ENCODE measurements at regions not wholly inside any gene's neighbourhood (a gene's known extent, or its start where the extent isn't known, plus 50 kb on each side); places are given as distances from the start of the nearest gene placed in this dataset.
"Not testable (repeated sequence)": the region's sequence is repeated elsewhere in the genome, so short reads cannot be mapped to it uniquely, and the experiment has no call there.

DNA sequence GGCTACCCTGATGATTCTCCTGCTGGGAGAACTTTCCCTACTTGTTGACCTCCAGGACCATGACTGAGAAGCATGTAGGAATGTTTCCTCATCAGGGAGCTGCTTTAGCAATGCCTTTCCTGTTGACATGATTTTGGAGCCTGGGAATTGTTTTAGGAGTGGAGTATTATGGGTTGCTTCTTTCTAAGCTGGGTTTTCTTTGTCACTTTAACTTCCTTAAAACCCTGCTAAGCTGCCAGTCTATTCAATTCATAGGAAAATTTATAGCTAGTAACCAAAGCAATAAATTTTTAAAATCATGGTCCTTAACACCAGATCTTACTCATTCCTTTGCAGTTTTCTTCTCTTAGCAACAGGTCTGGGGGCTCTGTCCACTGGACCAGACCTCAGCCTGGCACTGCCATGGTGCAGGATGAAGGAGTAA, 125.6 kb upstream of the TACR1 start:
- DNase-seq, result no peak

DNA sequence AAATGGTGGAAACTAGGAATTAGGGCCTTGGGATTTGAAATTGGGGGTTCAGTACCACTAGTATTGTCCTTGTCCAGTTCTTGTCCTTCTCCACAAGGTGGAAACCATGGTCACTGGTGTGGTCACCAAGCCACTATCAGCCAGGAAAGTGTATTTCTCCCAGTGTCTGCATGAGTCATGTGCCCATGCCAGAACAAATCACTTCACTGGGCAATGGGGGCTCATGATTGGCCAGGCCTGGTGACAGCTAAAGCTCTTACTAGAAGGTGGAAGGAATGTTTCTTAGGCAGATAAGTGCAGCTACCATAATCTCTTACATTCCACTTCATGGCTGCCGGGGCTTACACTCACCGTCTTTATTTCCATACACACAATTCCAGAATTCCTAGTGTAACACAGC, 124.8 kb upstream of the TACR1 start:
- DNase-seq, result no peak

DNA sequence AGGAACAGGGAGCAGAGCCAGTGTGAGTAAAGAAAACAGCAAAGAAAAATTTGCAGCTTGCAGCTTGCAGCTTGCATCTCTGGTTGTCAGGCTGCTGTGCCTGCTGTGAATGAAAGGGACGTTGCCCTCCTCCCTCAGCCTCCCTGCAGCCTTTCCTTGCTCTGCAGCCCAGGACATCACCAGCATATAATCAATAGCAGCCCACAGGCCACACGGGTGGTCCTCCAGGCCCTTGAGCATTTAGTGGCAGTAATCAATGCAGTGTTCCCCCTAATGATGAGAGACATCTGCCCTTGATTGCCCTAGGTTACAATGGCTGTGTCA, 122.2 kb upstream of the TACR1 start:
- DNase-seq, result no peak

DNA sequence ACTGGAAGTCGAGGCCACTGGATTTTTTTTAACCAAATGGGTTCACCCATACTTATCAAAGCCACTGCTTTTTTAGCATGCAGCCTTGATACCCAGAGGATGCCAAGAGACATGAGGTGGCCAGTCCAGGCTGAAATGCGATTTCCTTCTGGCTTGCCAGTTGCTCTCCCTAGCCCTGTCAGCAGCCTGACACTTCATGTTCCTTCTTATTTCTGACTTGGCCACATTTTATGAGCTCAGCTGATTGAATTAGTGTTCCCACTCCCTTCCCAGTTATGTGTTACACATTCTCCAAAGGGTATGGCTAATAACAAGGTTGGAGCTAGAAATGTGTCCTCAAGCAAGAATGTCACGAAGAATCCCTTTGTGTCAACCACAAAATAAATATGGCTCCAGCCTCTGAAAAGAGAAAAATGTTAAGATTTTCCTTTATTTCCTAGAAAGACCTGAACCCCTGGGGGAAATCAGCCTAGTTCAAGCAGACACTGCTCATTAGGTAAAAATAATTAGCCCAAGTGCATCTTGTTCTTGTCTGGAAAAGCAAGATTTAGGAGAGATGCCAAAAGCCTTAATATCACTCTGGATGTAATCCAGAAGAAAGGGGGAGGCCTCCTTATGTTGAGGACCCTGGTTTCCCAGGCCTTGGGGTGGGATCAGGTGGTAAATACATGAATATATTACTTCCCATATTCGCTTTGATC, 121.7 kb upstream of the TACR1 start:
- no peak for DNase-seq

DNA sequence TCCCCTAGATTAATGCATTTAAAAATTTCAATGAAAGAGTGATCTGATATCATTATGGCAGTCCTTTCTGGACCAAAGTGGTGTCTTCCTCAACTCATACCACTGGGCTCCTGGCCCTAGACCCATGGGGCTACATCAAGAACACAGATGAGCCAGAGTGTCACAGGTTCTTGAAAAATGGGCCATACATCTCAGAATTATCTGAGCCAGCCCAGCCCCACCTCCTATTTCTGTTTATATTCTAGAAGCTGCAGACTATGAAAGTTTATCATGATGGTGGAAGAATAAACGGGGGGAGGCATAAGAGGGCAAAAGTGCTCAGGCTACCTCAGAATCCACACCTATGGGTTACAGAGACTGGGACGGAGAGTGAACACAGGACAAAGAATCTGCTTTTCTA, 120.6 kb upstream of the TACR1 start:
- DNase-seq, result no peak

DNA sequence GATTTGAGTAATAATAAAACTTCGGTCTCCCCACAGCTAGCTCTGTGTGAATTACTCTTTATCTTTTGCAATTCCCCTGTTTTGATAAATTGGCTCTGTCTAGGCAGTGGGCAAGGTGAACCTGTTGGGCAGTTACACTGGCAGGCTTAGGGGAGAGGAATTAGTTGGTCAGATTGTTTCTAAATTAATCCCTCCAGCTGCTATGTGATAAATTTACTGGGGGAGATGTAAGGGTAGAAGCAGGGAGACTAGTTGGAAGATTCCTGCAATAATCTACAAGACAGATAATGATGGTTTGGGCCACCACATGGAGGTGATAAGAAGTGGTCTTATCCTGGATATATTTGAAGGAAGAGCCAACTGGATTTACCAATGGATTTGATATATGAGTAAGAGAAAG, 118.5 kb upstream of the TACR1 start:
- no peak for DNase-seq

DNA sequence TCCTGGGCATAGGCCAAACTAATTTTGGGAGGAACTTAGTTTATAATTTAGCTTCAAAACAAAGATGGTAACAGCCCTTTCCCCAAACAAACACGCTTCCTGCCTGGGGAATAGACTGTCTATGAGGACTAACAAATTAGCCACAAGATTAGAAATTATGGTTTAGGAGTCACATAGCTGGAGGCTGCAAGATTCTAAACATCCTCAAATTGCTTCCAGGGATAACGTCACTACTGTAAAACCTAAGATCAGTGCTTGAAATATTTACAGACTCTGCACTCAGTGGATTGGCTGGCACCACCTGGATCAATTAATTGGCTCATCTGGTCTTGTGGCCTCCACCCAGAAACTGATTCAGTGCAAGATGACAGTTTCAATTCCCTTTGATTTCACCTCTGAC, 118.0 kb upstream of the TACR1 start:
- DNase-seq, result no peak

DNA sequence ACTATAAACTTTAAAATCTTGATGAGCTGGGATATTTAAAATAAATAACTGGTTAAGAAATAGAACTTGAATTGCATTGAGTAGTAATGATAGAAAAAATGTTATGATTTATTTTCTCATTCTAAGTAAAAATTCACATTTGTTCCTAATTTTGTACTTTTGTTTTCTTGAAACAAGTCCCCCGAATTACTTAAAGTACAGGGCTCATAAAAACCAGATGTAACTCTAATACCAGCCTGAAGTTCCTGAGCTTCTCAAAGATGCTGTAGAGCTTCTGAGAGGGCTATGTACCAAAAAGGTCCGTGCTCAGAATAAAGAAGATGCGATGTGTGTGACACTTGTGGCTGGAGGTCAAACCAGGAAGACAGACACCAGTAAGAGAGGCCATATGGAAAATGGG, 116.1 kb upstream of the TACR1 start:
- DNase-seq, result no peak

DNA sequence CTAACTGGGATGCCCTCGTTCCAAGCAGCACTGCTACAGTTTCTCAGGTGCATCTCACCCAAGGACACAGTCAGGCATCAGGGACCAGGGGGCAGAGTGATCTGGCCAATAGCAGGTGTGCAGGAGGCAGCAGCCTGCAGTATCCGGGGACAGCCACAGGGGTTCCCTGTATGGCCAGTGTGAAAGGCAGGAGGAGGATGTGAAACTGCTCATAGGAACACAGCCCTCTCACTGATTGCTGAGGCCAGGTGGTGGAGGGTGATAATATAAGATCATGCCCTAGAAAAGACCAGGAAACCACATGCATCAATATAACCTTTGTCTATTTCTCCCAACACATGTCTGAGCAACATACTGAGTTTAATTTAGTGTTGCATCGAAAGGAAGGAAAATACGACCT, 112.7 kb upstream of the TACR1 start:
- no peak for DNase-seq

DNA sequence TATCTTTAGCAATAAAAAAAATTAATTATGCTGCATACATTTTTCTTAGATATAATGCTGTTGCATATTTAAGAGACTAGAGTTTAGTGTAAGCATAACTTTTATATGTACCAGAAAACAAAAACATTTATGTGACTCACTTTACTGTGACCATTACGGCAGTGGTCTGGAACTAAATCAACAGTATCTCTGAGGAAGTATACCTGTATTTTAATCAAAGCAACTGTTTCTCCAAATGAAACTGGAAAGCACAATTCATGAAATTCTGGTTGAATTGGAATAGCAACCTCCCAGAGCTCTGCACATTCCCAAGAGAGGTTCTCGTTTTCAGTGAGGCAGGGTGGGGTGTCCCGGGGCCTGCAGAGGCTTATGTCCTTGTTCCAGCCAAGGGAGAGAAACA, 112.2 kb upstream of the TACR1 start:
- no peak for DNase-seq

DNA sequence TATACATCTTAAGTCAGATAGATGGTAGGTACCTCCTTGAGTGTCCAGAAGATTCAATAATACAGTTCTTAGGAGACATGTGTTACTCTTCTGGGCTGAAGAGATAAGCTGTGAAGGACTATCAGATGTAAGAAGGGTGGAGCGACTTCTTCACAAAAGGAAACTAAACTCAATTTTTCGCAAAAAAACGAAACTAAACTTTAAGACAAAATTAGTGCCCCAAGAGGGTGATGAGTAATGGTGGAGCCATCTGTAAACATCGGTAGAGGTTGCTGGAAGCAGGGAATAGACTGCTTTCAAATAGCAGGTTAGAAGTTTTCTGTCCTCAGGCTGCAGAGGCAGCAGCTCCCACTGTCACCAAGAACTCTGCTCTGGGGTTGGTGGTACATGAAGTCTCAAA, 111.6 kb upstream of the TACR1 start:
- no peak for DNase-seq

DNA sequence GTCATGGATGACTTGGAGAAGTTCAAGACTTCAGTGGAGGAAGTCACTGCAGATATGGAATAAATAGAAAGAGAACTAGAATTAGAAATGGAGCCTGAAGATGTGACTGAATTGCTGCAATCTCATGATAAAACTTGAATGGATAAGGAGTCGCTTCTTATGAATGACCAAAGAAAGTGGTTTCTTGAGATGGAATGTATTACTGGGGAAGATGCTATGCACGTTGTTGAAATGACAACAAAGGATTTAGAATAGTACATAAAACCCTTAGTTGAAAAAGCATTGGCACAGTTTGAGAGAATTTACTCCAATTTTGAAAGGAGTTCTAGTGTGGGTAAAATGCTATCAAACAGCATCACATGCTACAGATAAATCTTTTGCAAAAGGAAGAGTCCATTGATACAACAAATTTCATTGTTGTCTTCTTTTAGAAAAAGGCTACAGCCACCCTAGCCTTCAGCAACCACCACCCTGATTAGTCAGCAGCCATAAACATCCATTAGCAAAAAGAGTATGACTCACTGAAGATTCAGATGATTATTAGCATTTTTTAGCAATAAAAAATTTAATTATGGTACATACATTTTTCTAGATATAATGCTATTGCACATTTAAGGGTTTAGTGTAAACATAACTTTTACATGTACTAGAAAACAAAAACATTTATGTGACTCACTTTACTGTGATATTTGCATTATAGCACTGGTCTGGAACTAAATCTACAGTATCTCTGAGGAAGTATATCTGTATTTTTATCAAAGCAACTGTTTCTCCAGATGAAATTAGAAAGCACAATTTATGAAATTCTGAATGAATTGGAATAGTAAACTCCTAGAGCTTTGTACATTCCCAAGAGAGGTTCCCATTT, 110.5 kb upstream of the TACR1 start:
- DNase-seq, result no peak

DNA sequence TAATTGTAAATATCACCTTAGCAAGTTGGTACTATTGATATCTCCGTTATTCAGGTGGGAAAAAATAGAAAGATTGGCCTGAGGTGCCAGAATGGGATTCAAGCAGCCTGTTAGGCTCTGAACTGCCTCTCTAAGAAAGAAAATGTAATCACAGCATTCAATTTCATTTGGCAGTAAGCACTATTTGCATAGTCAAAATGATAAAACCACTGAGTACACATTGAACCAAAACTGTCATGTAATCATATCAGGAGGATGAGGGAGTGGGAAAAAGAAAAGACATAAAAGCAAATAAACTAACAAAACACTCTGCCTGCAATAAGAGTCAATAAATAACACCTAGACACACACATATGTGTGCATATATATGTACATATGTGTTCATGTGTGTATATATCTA, 103.9 kb upstream of the TACR1 start:
- DNase-seq, result no peak

DNA sequence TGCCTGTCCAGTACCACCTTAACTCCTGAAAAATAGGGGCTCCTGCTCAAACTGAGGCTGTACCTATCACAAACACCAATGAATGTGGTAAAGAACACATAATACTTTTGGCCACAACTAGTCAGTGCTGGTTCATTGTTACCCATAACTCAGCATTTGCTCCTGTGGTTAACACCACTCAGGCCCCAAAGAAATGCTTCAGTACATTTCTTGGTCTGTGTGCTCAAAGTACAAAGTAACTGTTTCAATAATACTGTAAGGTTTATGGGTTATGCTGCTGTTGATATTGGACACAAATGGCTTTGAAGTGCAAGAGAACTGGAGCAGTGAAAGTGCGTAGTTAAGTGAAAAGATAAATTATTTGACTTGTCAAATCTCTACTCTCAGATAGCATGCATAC, 95.0 kb upstream of the TACR1 start:
- no peak for DNase-seq

DNA sequence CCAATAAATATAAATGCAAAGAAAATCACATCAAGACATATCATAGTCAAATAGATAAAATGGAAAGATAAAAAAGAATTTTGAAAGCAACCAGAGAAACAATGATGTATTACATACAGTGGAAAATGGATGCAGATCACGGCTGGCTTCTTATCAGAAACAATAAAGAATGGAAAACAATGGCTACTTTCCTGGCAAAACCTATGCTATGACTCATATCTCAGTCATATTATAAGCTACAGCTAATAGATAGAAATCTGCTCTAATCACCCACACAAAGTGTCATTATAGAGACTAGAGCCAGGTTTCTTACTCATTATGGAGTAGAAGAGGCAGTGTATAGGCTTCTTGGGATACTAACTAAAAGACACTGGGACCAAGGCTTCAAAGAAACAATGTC, 93.5 kb upstream of the TACR1 start:
- no peak for DNase-seq

DNA sequence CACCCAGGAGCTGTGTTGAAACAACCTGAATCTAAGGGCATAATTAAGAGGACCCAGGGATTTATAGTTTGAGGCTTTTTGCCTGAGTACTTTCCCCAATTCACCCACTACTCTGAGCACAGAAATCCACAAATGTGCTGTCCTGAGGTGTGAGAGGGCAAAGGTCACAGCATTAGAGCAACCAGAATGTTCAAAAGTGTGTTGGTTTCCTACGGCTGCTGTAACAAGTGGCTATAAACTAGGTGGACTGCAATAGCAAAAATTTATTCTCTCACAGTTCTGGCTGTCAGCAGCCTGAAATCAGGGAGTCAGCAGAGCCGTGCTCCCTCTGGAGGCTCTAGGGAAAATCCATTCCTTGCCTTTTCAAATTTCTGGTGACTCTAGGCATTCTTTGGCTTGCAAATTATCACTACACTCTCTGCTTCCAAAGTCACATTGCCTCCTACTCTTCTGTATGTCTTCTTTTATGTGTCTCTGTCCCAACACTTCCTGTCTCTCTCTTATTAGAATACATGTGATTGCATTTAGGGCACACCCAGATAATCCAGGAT, 91.4 kb upstream of the TACR1 start:
- no peak for DNase-seq

DNA sequence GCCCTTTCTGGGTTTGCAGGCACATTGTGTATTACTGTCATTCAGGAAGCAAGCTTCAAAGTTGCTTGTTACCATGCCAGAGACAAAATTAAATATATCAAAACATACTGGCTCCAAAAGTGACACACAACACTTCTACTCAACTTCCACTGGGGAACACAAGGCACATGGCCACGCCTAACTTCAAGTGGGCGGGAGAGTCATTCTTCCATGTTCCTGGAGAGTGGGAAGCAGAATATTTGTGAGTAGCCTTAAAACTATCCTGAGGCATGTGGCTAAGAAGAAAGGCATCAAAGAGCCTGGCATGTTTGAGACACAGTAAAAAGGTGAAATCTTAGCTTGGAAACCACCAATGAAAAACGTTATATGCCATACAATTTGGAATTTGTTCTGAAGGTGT, 90.5 kb upstream of the TACR1 start:
- no peak for DNase-seq

DNA sequence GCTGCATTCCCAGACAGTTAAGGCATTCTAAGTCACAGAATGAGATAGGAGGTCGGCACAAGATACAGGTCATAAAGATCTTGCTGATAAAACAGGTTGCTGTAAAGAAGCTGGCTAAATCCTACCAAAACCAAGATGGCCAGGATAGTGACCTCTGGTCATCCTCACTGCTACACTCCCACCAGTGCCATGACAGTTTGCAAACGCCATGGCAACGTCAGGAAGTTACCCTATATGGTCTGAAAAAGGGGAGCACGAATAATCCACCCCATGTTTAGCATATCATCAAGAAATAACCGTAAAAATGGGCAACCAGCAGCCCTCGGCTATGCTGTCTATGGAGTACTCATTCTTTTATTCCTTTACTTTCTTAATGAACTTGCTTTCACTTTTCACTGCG, 89.9 kb upstream of the TACR1 start:
- DNase-seq, result not testable (repeated sequence)

DNA sequence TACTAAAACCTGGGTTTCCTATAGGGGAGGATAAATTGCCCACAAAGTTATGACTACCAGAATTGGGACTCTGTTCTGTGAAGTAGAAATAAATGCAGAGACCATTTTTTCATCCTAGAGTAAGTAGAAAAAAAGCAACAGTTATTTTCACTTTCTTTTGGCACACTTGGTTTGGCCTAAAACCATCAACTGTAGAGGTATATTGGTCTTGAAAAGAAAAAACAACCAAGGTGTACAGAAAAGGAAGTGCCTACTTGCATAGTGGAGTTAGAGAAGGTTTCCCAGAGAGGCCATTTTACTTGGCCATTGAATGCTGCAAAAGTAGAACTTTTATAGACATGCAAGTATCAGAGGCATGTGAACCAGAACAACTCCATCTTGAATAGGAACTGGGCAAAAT, 89.4 kb upstream of the TACR1 start:
- DNase-seq, result no peak

DNA sequence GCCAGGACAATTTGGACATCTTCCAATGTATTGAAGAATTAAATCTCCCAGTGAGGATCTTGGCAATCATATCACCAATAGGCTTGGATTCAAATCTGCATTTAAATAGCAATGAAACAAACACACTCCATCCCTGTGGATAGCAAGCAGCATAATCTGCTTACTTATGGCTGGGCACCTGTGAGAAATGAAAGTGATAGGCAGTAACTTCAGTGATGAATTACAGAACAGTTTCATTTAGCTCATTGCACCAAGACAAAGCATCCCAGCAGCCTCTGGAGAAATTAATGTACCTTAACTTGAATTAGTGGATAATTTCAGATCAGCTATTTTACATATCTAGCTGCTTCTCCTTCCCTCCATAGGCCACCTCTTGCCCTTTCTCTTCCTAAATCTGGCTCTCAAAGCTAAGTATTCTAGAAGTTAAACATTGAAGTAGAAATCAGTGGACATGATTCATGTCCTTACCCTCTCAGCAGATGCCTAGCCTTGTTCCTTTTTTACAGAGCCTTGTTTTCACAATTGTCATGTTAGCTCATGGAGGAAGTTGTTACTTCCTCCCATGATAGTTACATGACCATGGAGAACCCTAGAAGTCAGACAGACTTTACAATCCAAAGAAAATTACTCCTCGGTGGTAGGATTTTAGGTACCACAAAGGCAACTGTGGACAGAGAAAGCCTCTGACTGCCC, 88.5 kb upstream of the TACR1 start:
- DNase-seq, result no peak

DNA sequence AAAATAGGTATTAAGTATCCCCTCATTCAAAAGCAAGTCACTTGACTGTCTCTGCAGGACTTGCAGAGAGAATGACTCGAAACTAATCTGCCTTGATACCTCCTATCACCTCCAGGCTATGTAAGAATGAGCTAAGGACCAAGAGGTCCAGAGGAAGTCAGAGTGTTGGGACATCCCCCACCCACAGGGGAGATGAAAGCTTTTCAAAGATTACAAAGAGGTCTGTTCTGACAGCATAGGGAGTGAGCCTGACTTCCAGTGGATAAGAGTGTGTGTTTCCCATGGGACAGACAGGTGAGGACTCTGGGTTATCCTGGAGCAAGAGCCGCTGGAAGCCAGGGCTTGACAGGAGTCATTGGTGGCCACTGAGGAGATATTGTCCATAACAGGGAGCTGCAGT, 85.0 kb upstream of the TACR1 start:
- no peak for DNase-seq

DNA sequence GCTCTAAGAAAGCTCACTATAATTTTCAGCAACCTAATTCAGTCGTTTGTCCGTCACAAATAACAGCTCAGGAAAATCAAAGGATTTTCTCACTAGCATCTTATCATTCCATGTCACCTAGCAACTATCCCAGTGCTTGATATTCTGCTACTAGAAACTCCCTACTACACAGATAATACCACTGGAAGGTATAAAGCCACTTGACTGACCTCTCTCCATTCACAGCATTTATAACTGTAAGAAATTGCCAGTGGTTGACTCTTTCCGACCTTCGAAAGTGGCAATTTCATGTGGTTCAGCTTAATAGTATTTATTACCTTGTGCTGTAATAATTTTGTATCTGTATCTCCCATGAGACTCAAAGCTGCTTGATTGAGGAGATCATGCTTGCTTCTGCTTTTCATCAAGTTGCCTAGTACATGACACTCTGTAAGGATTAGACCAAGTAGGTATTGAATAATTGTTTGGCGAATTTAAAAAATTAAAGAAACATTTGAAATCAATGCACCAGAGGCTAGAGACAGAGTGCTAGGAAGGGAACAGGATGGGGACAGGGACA, 79.6 kb upstream of the TACR1 start:
- no peak for DNase-seq

DNA sequence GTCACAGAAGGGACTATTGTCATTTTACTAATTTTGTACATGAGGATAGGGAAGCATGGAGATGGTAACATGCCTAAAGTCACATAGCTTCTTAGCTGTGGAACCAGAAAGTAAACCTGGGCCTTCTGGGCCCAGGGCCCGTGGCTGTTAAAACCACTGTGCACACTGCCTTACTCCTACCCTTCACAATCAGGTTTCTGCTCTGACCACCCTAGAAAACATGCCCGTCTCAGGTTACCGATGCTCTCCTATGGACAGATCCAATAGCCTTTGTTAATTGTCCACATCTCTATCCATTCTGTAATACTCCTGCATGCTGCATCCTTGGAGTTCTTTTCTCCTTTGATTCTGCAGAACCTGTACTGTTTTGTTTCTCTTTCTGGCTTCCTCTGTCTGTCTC, 79.0 kb upstream of the TACR1 start:
- no peak for DNase-seq

DNA sequence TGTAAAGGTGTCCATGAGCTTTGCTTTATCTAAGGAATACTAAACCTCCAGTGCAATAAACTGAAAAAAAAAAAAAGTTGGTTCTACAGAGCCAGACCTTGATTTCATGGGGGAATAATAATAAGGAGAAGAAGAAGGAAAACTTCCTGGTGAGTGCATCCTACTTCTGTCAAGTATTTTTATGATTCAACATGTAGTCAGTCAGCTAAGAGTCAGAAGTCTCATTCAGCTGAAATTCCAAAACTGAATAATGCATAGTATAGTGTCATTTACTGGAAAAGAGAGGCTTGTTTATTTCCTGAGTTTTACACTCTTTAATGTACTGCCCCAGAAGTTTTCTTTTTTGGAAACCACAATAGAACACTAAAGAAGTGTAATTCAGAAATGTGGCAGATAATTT, 77.8 kb upstream of the TACR1 start:
- DNase-seq, result no peak
